MM.1S (cell line): ENCODE measurements at regions not wholly inside any gene's neighbourhood (a gene's known extent, or its start where the extent isn't known, plus 50 kb on each side); places are given as distances from the start of the nearest gene placed in this dataset.

ENCODE experiments used
- DNase-seq: peaks from one replicate; pipeline ENCODE4 v3.0.0-alpha.2; 2015
- H2AFZ ChIP-seq: fragments of 300-600 bp; sonication (generic); 2 replicates; pipeline ENCODE4 v1.6.0; 2016; ENCODE audit warnings: antibody characterized with exemption, low read length
- H3F3A ChIP-seq: fragments of 300-600 bp; sonication (generic); 2 replicates; pipeline ENCODE4 v1.6.1; 2016; ENCODE audit warnings: mild to moderate bottlenecking, antibody characterized with exemption, low read length, moderate library complexity, mixed read lengths; ENCODE audit not compliant: insufficient read depth
- H3K27ac ChIP-seq: fragments of 300-600 bp; sonication (generic); 2 replicates; pipeline ENCODE4 v1.5.1; 2016; ENCODE audit warnings: mild to moderate bottlenecking, low read length
- H3K27me3 ChIP-seq: fragments of 300-600 bp; sonication (generic); replicated peaks from 2 replicates; pipeline ENCODE4 v1.6.0; 2016; ENCODE audit warnings: low read length; ENCODE audit not compliant: insufficient read depth
- H3K36me3 ChIP-seq: fragments of 300-600 bp; sonication (generic); replicated peaks from 2 replicates; pipeline ENCODE4 v1.6.1; 2016; ENCODE audit warnings: mild to moderate bottlenecking, low read length, mixed read lengths; ENCODE audit not compliant: insufficient read depth
- H3K4me1 ChIP-seq: fragments of 300-600 bp; sonication (generic); 2 replicates; pipeline ENCODE4 v1.6.1; 2016; ENCODE audit warnings: low read length, mixed read lengths
- H3K4me2 ChIP-seq: fragments of 300-600 bp; sonication (generic); 2 replicates; pipeline ENCODE4 v1.6.0; 2016; ENCODE audit warnings: low read depth, low read length
- H3K4me3 ChIP-seq: fragments of 300-600 bp; sonication (generic); 2 replicates; pipeline ENCODE4 v1.5.1; 2016; ENCODE audit warnings: low read length, mixed read lengths
- H3K79me2 ChIP-seq: fragments of 300-600 bp; sonication (generic); 2 replicates; pipeline ENCODE4 v1.6.1; 2016; ENCODE audit warnings: mixed run types, low read length, mixed read lengths
- H3K9ac ChIP-seq: fragments of 300-600 bp; sonication (generic); 2 replicates; pipeline ENCODE4 v1.6.1; 2016; ENCODE audit warnings: low read length, mixed read lengths
- H3K9me2 ChIP-seq: fragments of 300-600 bp; sonication (generic); replicated peaks from 2 replicates; pipeline ENCODE4 v1.6.1; 2016; ENCODE audit warnings: mild to moderate bottlenecking, low read length, mixed read lengths; ENCODE audit not compliant: insufficient read depth
- H3K9me3 ChIP-seq: fragments of 300-600 bp; sonication (generic); replicated peaks from 2 replicates; pipeline ENCODE4 v1.6.1; 2016; ENCODE audit warnings: mild to moderate bottlenecking, low read length, mixed read lengths; ENCODE audit not compliant: insufficient read depth
- H4K20me1 ChIP-seq: fragments of 300-600 bp; sonication (generic); 2 replicates; pipeline ENCODE4 v1.6.1; 2016; ENCODE audit warnings: mild to moderate bottlenecking, low read length, moderate library complexity, mixed read lengths; ENCODE audit not compliant: insufficient read depth
- CTCF ChIP-seq: fragments of 300-600 bp; sonication (generic); IDR thresholded peaks from 2 replicates; pipeline ENCODE4 v1.5.1; 2016; ENCODE audit warnings: antibody characterized with exemption, low read length, mixed read lengths
- EZH2 ChIP-seq: fragments of 300-600 bp; sonication (generic); optimal IDR thresholded peaks from 2 replicates; pipeline ENCODE3; 2017; ENCODE audit warnings: low read depth, mild to moderate bottlenecking, antibody characterized with exemption, low read length, mixed read lengths
- EZH2phosphoT487 ChIP-seq: fragments of 300-600 bp; sonication (generic); IDR thresholded peaks from 2 replicates; pipeline ENCODE4 v1.6.1; 2018; ENCODE audit warnings: antibody characterized with exemption, low read length

GRCh38 chr15:70449311-70450141, 313.8 kb downstream of the UACA start:
- TF ChIP-seq EZH2phosphoT487 (no peak), EZH2 (no peak), CTCF (no peak)
- H3K9me3 ChIP-seq, result no peaks in the 10 kb centered on the region
- H3K27me3 ChIP-seq, result no peaks in the 10 kb centered on the region
- H2AFZ ChIP-seq, result no peak overlapping the region
- no peaks in the 10 kb centered on the region for H3K36me3 ChIP-seq
- H3K27ac ChIP-seq, result no peak overlapping the region
- H3K9ac ChIP-seq, result no peak overlapping the region
- H3K4me3 ChIP-seq, result no peak overlapping the region
- no peaks in the 10 kb centered on the region for H3K79me2 ChIP-seq
- no peaks in the 10 kb centered on the region for H3K9me2 ChIP-seq
- no peak for DNase-seq
- H4K20me1 ChIP-seq, result no peaks in the 10 kb centered on the region
- H3K4me1 ChIP-seq, result no peaks in the 10 kb centered on the region
- no peak overlapping the region for H3K4me2 ChIP-seq
- H3F3A ChIP-seq, result no peaks in the 10 kb centered on the region

GRCh38 chr15:70447928-70448698, 315.2 kb downstream of the UACA start:
- H4K20me1 ChIP-seq, result no peaks in the 10 kb centered on the region
- TF ChIP-seq EZH2, result no peak
- no peak for TF ChIP-seq CTCF
- TF ChIP-seq EZH2phosphoT487, result no peak
- DNase-seq, result no peak
- no peak overlapping the region for H3K4me3 ChIP-seq
- H3K4me1 ChIP-seq, result no peaks in the 10 kb centered on the region
- H3F3A ChIP-seq, result no peaks in the 10 kb centered on the region
- no peak overlapping the region for H2AFZ ChIP-seq
- H3K79me2 ChIP-seq, result no peaks in the 10 kb centered on the region
- no peaks in the 10 kb centered on the region for H3K27me3 ChIP-seq
- H3K36me3 ChIP-seq, result no peaks in the 10 kb centered on the region
- no peak overlapping the region for H3K27ac ChIP-seq
- no peak overlapping the region for H3K4me2 ChIP-seq
- no peaks in the 10 kb centered on the region for H3K9me2 ChIP-seq
- H3K9me3 ChIP-seq, result no peaks in the 10 kb centered on the region
- no peak overlapping the region for H3K9ac ChIP-seq

GRCh38 chr15:70447521-70447920, 315.8 kb downstream of the UACA start:
- H3K4me2 ChIP-seq, result no peak overlapping the region
- H3K9me3 ChIP-seq, result no peaks in the 10 kb centered on the region
- no peak for DNase-seq
- H3K4me1 ChIP-seq, result no peaks in the 10 kb centered on the region
- no peaks in the 10 kb centered on the region for H3F3A ChIP-seq
- H3K79me2 ChIP-seq, result no peaks in the 10 kb centered on the region
- no peaks in the 10 kb centered on the region for H3K27me3 ChIP-seq
- no peaks in the 10 kb centered on the region for H3K9me2 ChIP-seq
- H3K36me3 ChIP-seq, result no peaks in the 10 kb centered on the region
- H3K9ac ChIP-seq, result no peak overlapping the region
- no peaks in the 10 kb centered on the region for H4K20me1 ChIP-seq
- no peak for TF ChIP-seq CTCF
- no peak for TF ChIP-seq EZH2
- TF ChIP-seq EZH2phosphoT487, result no peak
- H3K27ac ChIP-seq, result no peak overlapping the region
- no peak overlapping the region for H3K4me3 ChIP-seq
- no peak overlapping the region for H2AFZ ChIP-seq
